Fibroblast of lung (primary cell): ENCODE measurements at regions not wholly inside any gene's neighbourhood (a gene's known extent, or its start where the extent isn't known, plus 50 kb on each side); places are given as distances from the start of the nearest gene placed in this dataset.

Source experiments
- DNase-seq, 2 donors: peaks; one replicate each; pipeline versions ENCODE4 v3.0.0 to v3.0.0-alpha.2; 2010; ENCODE audit warnings: low read depth in 2 of 2
- H2AFZ ChIP-seq: 2 replicates; pipeline ENCODE4 v1.5.1; 2012; ENCODE audit warnings: low read length, control low read depth, inconsistent platforms
- H3K27ac ChIP-seq: 2 replicates; pipeline ENCODE4 v1.5.1; 2011; ENCODE audit warnings: low read length, control low read depth; ENCODE audit not compliant: insufficient read depth
- H3K27me3 ChIP-seq: 2 replicates; pipeline ENCODE4 v1.5.1; 2011; ENCODE audit warnings: mild to moderate bottlenecking, low read length; ENCODE audit not compliant: control insufficient read depth, insufficient read depth
- H3K36me3 ChIP-seq: 2 replicates; pipeline ENCODE4 v1.5.1; 2011; ENCODE audit warnings: low read length; ENCODE audit not compliant: control insufficient read depth, insufficient read depth
- H3K4me1 ChIP-seq: 2 replicates; pipeline ENCODE4 v1.5.1; 2011; ENCODE audit warnings: low read length; ENCODE audit not compliant: control insufficient read depth, insufficient read depth; ENCODE audit errors: extremely low read depth
- H3K4me2 ChIP-seq: 2 replicates; pipeline ENCODE4 v1.5.1; 2011; ENCODE audit warnings: low read length, control low read depth; ENCODE audit not compliant: insufficient read depth; ENCODE audit errors: extremely low read depth
- H3K4me3 ChIP-seq, 4 experiments: fragments of 200-600 bp in 1 of 4; sonication (generic) in 1 of 4; replicated peaks in 1 of 4; 2 replicates each; pipeline ENCODE4 v1.5.1; 2011 to 2016; ENCODE audit warnings: low read length in 4 of 4, low read depth in 3 of 4, mild to moderate bottlenecking in 3 of 4, control low read depth in 2 of 4, inconsistent platforms in 1 of 4, mixed read lengths in 1 of 4; ENCODE audit not compliant: insufficient read depth in 1 of 4; ENCODE audit errors: control extremely low read depth in 1 of 4
- H3K79me2 ChIP-seq: 2 replicates; pipeline ENCODE4 v1.5.1; 2012; ENCODE audit warnings: mild to moderate bottlenecking, low read length, inconsistent platforms; ENCODE audit not compliant: control insufficient read depth, insufficient read depth
- H3K9ac ChIP-seq: 2 replicates; pipeline ENCODE4 v1.5.1; 2011; ENCODE audit warnings: mild to moderate bottlenecking, low read length, control low read depth; ENCODE audit not compliant: insufficient read depth
- H3K9me3 ChIP-seq: 2 replicates; pipeline ENCODE4 v1.5.1; 2012; ENCODE audit warnings: low read depth, low read length; ENCODE audit not compliant: control insufficient read depth, insufficient read depth
- H4K20me1 ChIP-seq: 2 replicates; pipeline ENCODE4 v1.5.1; 2011; ENCODE audit warnings: low read length; ENCODE audit not compliant: control insufficient read depth, insufficient read depth; ENCODE audit errors: extremely low read depth
- EZH2 ChIP-seq: IDR thresholded peaks from 2 replicates; pipeline ENCODE4 v1.5.1; 2012; ENCODE audit warnings: low read length, control low read depth, mild to moderate bottlenecking; ENCODE audit errors: missing control alignments
- TF ChIP-seq, protein P1 (sequence below), 2 donors: IDR thresholded peaks in 1 of 2; conservative IDR thresholded peaks in 1 of 2; 1 replicate in 1 of 2; 2 replicates in 1 of 2; pipeline ENCODE4 v1.5.1; 2011 to 2012; ENCODE audit warnings: low read length in 2 of 2, control low read depth in 1 of 2, inconsistent platforms in 1 of 2, low read depth in 1 of 2, mild to moderate bottlenecking in 1 of 2

DNA sequence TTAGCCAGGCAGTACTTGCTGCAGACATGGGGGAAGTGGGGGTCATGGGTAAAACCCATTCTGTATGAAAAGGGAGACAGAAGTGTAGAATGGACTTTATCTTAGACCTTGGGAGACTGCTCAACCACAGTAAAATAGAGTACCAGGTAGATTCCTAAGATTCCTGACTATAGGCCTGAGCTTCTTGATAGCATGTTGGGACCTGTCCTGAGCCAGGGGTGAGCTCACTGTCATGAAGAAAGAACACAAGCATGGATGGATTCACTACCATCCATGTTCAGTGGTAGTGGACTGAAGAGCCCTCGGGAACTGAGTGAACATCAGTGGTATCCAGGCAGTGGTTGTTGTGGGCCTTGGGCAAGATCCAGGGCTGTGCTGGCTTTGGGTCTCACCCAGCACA lies 1003.8 kb downstream of the TMTC2 start:
- Histone ChIP-seq H3K9me3 (no peaks in the 10 kb centered on the region), H2AFZ (no peak overlapping the region), H3K27ac (no peak overlapping the region), H3K36me3 (no peaks in the 10 kb centered on the region), H3K4me3 (no peak overlapping the region), H3K9ac (no peak overlapping the region), H3K4me2 (no peak overlapping the region), H3K79me2 (no peaks in the 10 kb centered on the region), H3K27me3 (no peaks in the 10 kb centered on the region), H3K4me1 (no peaks in the 10 kb centered on the region), H4K20me1 (no peaks in the 10 kb centered on the region)
- no peak for DNase-seq
- TF ChIP-seq EZH2 = no peak
- TF ChIP-seq, protein P1, sequence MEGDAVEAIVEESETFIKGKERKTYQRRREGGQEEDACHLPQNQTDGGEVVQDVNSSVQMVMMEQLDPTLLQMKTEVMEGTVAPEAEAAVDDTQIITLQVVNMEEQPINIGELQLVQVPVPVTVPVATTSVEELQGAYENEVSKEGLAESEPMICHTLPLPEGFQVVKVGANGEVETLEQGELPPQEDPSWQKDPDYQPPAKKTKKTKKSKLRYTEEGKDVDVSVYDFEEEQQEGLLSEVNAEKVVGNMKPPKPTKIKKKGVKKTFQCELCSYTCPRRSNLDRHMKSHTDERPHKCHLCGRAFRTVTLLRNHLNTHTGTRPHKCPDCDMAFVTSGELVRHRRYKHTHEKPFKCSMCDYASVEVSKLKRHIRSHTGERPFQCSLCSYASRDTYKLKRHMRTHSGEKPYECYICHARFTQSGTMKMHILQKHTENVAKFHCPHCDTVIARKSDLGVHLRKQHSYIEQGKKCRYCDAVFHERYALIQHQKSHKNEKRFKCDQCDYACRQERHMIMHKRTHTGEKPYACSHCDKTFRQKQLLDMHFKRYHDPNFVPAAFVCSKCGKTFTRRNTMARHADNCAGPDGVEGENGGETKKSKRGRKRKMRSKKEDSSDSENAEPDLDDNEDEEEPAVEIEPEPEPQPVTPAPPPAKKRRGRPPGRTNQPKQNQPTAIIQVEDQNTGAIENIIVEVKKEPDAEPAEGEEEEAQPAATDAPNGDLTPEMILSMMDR (conservative IDR thresholded peaks at IDR 0.05 in 1 of 2, IDR thresholded peaks at IDR 0.05 in 1 of 2; ENCODE audit: low read depth in 1 of 2, low read length in 2 of 2) = no peak

GRCh38 chr12:83689333-83689732 lies 1002.6 kb downstream of the TMTC2 start:
- no peak overlapping the region for H2AFZ ChIP-seq
- H3K9ac ChIP-seq = no peak overlapping the region
- TF ChIP-seq, protein P1 (conservative IDR thresholded peaks at IDR 0.05 in 1 of 2, IDR thresholded peaks at IDR 0.05 in 1 of 2; ENCODE audit: low read depth in 1 of 2, low read length in 2 of 2) = no peak
- TF ChIP-seq EZH2 = no peak
- DNase-seq = no peak
- no peaks in the 10 kb centered on the region for H3K79me2 ChIP-seq
- H3K27me3 ChIP-seq = no peaks in the 10 kb centered on the region
- no peaks in the 10 kb centered on the region for H3K9me3 ChIP-seq
- no peak overlapping the region for H3K4me3 ChIP-seq
- H4K20me1 ChIP-seq = no peaks in the 10 kb centered on the region
- H3K4me2 ChIP-seq = no peak overlapping the region
- no peak overlapping the region for H3K27ac ChIP-seq
- H3K36me3 ChIP-seq = no peaks in the 10 kb centered on the region
- no peaks in the 10 kb centered on the region for H3K4me1 ChIP-seq

DNA sequence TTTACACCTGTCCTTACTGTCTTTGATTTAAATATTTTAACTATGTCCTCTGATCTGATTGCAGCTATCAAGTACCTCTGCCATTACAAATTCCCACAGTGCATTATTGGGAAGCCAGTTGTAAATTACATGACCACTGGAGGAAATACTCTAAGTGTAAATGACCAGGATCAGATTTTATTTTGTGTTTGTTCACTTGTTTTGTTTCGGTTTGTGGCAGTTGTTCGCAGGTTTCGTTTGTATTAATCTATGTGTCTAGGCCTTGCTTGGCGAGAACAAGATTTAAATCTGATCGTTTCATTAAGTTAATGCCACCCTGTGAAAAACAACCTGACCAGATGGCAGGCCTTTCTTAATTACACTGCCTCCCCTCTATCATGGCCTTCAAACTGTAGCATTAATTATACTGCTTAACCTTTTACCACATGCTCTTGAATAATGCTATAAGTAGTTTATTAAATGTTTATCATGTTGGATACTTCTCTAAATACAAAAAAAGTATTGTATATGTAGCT lies 990.1 kb downstream of the TMTC2 start:
- H3K4me1 ChIP-seq = no peaks in the 10 kb centered on the region
- no peak for TF ChIP-seq EZH2
- TF ChIP-seq, protein P1 (conservative IDR thresholded peaks at IDR 0.05 in 1 of 2, IDR thresholded peaks at IDR 0.05 in 1 of 2; ENCODE audit: low read depth in 1 of 2, low read length in 2 of 2) = no peak
- H3K79me2 ChIP-seq = no peaks in the 10 kb centered on the region
- no peak overlapping the region for H3K9ac ChIP-seq
- no peaks in the 10 kb centered on the region for H3K36me3 ChIP-seq
- no peak for DNase-seq
- no peaks in the 10 kb centered on the region for H3K27me3 ChIP-seq
- no peak overlapping the region for H2AFZ ChIP-seq
- no peaks in the 10 kb centered on the region for H3K9me3 ChIP-seq
- H3K27ac ChIP-seq = no peak overlapping the region
- H3K4me2 ChIP-seq = no peak overlapping the region
- no peak overlapping the region for H3K4me3 ChIP-seq
- no peaks in the 10 kb centered on the region for H4K20me1 ChIP-seq
